Sigmoid colon (tissue), 6 donors: ENCODE measurements at regions not wholly inside any gene's neighbourhood (a gene's known extent, or its start where the extent isn't known, plus 50 kb on each side); places are given as distances from the start of the nearest gene placed in this dataset.

Experiments
- DNase-seq: peaks from one replicate; pipeline ENCODE4 v3.0.0-alpha.2; 2019
- H3K27ac ChIP-seq, 4 donors: fragments of 200-600 bp; sonication (generic); one replicate each; pipeline ENCODE4 v1.5.1; 2016 to 2019; ENCODE audit warnings: mild to moderate bottlenecking in 1 of 4
- H3K27me3 ChIP-seq, 3 donors: fragments of 200-600 bp; sonication (generic); one replicate each; pipeline ENCODE4 v1.5.1; 2019; ENCODE audit warnings: mild to moderate bottlenecking in 1 of 3
- H3K36me3 ChIP-seq, 4 donors: fragments of 200-600 bp; sonication (generic); one replicate each; pipeline ENCODE4 v1.5.1; 2016 to 2019
- H3K4me1 ChIP-seq, 4 donors: fragments of 200-600 bp; sonication (generic); one replicate each; pipeline ENCODE4 v1.5.1; 2017 to 2019
- H3K4me3 ChIP-seq, 4 donors: fragments of 200-600 bp; sonication (generic); one replicate each; pipeline ENCODE4 v1.5.1; 2017 to 2019; ENCODE audit warnings: mild to moderate bottlenecking in 2 of 4, moderate library complexity in 1 of 4
- H3K9me3 ChIP-seq, 4 donors: fragments of 200-600 bp in 3 of 4; sonication (generic) in 3 of 4; one replicate each; pipeline versions ENCODE4 v1.5.1 to v1.6.1; 2013 to 2019
- EP300 ChIP-seq, 4 donors: sonication (generic); formaldehyde crosslinking; IDR thresholded peaks; one replicate each; pipeline ENCODE4 v1.6.1; 2017; ENCODE audit warnings: antibody characterized with exemption in 4 of 4
- POLR2A ChIP-seq, 2 donors: fragments of 450-650 bp; IDR thresholded peaks; one replicate each; pipeline ENCODE4 v1.6.1; 2016; ENCODE audit warnings: antibody characterized with exemption in 2 of 2, mild to moderate bottlenecking in 2 of 2, moderate library complexity in 2 of 2
- POLR2AphosphoS5 ChIP-seq, 4 donors: sonication (generic); formaldehyde crosslinking; IDR thresholded peaks; one replicate each; pipeline ENCODE4 v1.6.1; 2017; ENCODE audit warnings: antibody characterized with exemption in 4 of 4
- WGBS, 2 donors: extraction: QIAGEN DNeasy Blood & Tissue Kit; methylation state at CpG; one replicate each; pipeline ENCODE4 v1.1.7; 2013; 5-methylcytosine and 5-hydroxymethylcytosine counted together
- intact Hi-C: fragments of 100-400 bp; cut with DNase I; formaldehyde crosslinking; loops from one replicate; pipeline ENCODE4 v1.15.1; 2023
- TF ChIP-seq, protein P1 (sequence below), 4 experiments: fragments of 450-650 bp in 3 of 4; fragments of 200-600 bp in 1 of 4; IDR thresholded peaks; one replicate each; pipeline ENCODE4 v1.5.1; 2016 to 2019; ENCODE audit warnings: antibody characterized with exemption in 4 of 4, mild to moderate bottlenecking in 3 of 4, moderate library complexity in 2 of 4
- donor health status: healthy with polysubstance abuse.
- donor health status: healthy.

DNA sequence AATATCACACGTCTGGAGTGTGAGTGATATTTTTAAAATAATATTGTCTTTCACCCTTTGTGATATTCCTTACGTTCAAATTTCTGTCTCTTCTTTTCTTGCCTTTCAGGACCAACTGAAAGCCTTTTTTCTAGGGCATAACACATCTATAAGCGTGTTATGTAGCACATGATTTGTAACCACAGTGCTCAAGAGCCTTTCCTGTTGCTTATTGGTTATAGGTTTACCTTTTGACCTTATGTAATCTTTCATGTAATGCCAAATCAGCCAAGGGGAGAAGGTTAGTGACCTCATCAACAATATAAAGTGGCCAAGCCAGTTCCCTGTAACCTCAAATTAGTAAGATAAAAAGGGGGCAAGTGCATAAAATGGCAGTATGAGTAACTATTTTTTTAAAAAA lies 480.2 kb downstream of the AMY1C start:
- 49 to 57% methylated on average over 3 of the region's 3 CpGs for WGBS, 2 donors
- Histone ChIP-seq H3K27ac (no peak overlapping the region), H3K4me1 (no peaks in the 10 kb centered on the region), H3K36me3 (no peaks in the 10 kb centered on the region), H3K9me3 (no peaks in the 10 kb centered on the region), H3K4me3 (no peak overlapping the region), H3K27me3 (no peaks in the 10 kb centered on the region)
- intact Hi-C loops, result no loop called here
- no peak for TF ChIP-seq POLR2AphosphoS5 (IDR thresholded peaks at IDR 0.05)
- TF ChIP-seq, protein P1, sequence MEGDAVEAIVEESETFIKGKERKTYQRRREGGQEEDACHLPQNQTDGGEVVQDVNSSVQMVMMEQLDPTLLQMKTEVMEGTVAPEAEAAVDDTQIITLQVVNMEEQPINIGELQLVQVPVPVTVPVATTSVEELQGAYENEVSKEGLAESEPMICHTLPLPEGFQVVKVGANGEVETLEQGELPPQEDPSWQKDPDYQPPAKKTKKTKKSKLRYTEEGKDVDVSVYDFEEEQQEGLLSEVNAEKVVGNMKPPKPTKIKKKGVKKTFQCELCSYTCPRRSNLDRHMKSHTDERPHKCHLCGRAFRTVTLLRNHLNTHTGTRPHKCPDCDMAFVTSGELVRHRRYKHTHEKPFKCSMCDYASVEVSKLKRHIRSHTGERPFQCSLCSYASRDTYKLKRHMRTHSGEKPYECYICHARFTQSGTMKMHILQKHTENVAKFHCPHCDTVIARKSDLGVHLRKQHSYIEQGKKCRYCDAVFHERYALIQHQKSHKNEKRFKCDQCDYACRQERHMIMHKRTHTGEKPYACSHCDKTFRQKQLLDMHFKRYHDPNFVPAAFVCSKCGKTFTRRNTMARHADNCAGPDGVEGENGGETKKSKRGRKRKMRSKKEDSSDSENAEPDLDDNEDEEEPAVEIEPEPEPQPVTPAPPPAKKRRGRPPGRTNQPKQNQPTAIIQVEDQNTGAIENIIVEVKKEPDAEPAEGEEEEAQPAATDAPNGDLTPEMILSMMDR (IDR thresholded peaks at IDR 0.05), result no peak
- TF ChIP-seq POLR2A (IDR thresholded peaks at IDR 0.05), result no peak
- TF ChIP-seq EP300 (IDR thresholded peaks at IDR 0.05), result no peak
- DNase-seq, result no peak

DNA sequence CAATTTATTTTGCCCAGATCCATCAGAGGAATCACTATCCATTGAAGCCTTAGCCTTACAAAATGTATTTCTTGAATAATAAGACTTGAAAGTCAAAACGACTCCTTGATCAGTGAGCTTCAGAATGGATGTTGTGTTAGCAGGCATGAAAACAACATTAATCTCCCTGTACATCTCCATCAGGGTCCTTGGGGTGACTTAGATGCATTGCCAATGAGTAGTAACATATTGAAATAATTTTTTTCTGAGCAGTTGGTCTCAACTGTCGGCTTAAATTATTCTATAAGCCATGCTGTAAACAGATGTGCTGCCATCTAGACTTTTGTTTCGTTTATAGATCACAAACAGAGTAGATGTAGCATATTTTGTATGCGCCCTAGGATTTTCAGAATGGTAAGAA lies 482.0 kb downstream of the AMY1C start:
- WGBS, 2 donors, result 67 to 81% methylated on average over 4 of the region's 4 CpGs
- no peaks in the 10 kb centered on the region for H3K4me1 ChIP-seq
- intact Hi-C loops, result no loop called here
- TF ChIP-seq, protein P1 (IDR thresholded peaks at IDR 0.05), result no peak
- no peak for TF ChIP-seq EP300 (IDR thresholded peaks at IDR 0.05)
- TF ChIP-seq POLR2AphosphoS5 (IDR thresholded peaks at IDR 0.05), result no peak
- TF ChIP-seq POLR2A (IDR thresholded peaks at IDR 0.05), result no peak
- DNase-seq, result no peak
- no peak overlapping the region for H3K4me3 ChIP-seq
- H3K36me3 ChIP-seq, result no peaks in the 10 kb centered on the region
- H3K27me3 ChIP-seq, result no peaks in the 10 kb centered on the region
- H3K27ac ChIP-seq, result no peak overlapping the region
- no peaks in the 10 kb centered on the region for H3K9me3 ChIP-seq

- DNase-seq, result no peak
- H3K36me3 ChIP-seq, result no peaks in the 10 kb centered on the region
- H3K9me3 ChIP-seq, result no peaks in the 10 kb centered on the region
- intact Hi-C loops, result no loop called here
- H3K27me3 ChIP-seq, result no peaks in the 10 kb centered on the region
- H3K27ac ChIP-seq, result no peak overlapping the region
- no peak overlapping the region for H3K4me3 ChIP-seq
- TF ChIP-seq POLR2AphosphoS5 (IDR thresholded peaks at IDR 0.05) (no peak), EP300 (IDR thresholded peaks at IDR 0.05) (no peak), POLR2A (IDR thresholded peaks at IDR 0.05) (no peak)
- TF ChIP-seq, protein P1 (IDR thresholded peaks at IDR 0.05), result no peak
- no peaks in the 10 kb centered on the region for H3K4me1 ChIP-seq
- 23 to 46% methylated on average over 3 of the region's 3 CpGs for WGBS, 2 donors
These were observed 485.4 kb downstream of the AMY1C start for GRCh38 chr1:104235141-104235540.

GRCh38 chr1:104238991-104239390 lies 489.3 kb downstream of the AMY1C start:
- DNase-seq, result no peak
- H3K36me3 ChIP-seq, result no peaks in the 10 kb centered on the region
- H3K9me3 ChIP-seq, result no peaks in the 10 kb centered on the region
- no peaks in the 10 kb centered on the region for H3K4me1 ChIP-seq
- WGBS, 2 donors, result 35 to 53% methylated on average over 2 of the region's 2 CpGs
- no peak overlapping the region for H3K4me3 ChIP-seq
- H3K27me3 ChIP-seq, result no peaks in the 10 kb centered on the region
- no peak overlapping the region for H3K27ac ChIP-seq
- intact Hi-C loops, result no loop called here
- TF ChIP-seq, protein P1 (IDR thresholded peaks at IDR 0.05), result no peak
- TF ChIP-seq POLR2AphosphoS5 (IDR thresholded peaks at IDR 0.05) (no peak), EP300 (IDR thresholded peaks at IDR 0.05) (no peak), POLR2A (IDR thresholded peaks at IDR 0.05) (no peak)

GRCh38 chr1:104248385-104248784 lies 498.7 kb downstream of the AMY1C start:
- intact Hi-C loops, result no loop called here
- DNase-seq, result no peak
- Histone ChIP-seq H3K36me3 (no peaks in the 10 kb centered on the region), H3K4me3 (no peak overlapping the region), H3K27ac (no peak overlapping the region), H3K27me3 (no peaks in the 10 kb centered on the region), H3K9me3 (no peaks in the 10 kb centered on the region), H3K4me1 (no peaks in the 10 kb centered on the region)
- TF ChIP-seq POLR2AphosphoS5 (IDR thresholded peaks at IDR 0.05) (no peak), POLR2A (IDR thresholded peaks at IDR 0.05) (no peak), EP300 (IDR thresholded peaks at IDR 0.05) (no peak)
- TF ChIP-seq, protein P1 (IDR thresholded peaks at IDR 0.05), result no peak
- WGBS, 2 donors, result 54 to 82% methylated on average over 4 of the region's 4 CpGs
